ENCODE measurements at regions not wholly inside any gene's neighbourhood (a gene's known extent, or its start where the extent isn't known, plus 50 kb on each side); places are given as distances from the start of the nearest gene placed in this dataset.
A peak's percentile ranks its signal among the peaks of the same experiment; 100 is the strongest.

DNA sequence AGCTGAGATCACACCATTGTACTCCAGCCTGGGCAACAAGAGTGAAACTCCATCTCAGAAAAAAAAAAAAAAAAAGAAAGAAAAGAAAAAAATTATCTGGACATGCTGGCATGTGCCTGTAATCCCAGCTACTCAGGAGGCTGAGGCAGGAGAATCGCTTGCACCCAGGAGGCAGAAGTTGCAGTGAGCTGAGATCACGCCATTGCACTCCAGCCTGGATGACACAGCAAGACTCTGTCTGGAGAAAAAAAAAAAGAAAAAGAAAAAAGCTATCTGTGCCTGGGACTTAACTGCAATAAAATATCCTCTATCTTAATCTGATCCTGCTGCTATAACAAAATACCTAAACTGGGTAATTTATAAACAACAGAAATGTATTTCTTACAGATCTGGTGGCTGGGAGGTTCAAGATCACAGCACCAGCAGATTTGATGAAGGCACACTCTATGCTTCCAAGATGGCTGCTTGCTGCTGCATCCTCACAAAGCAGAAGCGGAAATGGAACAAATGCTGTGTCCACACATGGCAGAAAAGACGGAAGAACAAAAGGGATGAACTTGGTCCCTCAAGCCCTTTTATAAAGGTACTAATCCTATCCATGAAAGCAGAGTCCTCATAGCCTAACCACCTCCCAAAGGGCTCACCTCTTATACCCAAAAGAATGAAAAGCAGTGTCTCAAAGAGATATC is 273.3 kb upstream of the JARID2 start:
- DNase-seq: no peak

DNA sequence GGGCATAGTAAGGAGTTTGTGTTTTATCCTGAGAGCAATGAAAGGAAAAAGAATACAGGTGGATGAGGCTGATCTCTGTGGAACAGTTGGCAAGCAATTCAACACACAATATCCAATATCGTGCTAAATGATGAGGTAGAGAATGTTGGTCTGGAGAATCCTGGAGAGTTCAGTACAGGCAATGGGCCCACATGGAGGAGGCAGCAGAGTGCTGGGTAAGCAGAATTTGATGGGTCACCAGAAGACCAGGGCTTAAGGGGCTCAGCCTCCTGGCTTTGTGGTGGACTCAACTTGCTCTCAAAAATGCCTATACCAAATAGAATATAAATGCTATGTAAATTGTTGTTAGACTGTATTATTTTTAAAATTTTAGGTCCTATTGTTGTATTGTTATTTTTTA is 271.5 kb upstream of the JARID2 start:
- no peak for DNase-seq

DNA sequence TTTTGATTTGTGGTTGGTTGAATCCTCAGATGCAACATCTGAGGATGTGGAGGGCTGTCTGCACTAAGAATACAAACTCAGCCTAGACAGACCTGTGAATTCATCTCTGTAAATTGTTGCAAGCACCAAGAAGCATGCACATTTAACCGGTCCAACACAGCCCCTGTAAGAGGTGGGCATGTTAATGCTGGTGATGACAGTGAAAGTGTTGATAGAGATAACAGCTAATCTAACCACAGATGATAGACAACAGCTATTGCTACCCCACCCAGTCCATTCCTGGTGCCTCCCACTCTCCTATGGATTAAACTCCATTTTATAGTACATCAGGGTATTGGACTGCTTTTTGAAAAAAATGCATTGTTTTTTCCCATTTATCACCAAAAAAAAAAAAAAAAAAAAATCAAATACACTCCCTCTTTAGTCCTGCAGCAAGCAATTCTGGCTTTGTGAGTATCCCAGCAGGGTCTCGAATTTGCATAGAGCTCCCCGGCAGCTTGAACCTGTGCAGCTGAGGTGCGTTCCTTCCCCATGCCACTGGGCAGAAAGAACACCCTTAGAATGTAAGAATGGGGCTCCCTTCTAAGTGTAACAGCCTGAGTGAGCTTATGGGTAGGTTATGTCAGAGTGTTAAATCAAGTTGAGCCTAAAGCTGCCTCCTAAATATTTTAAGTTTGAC is 270.9 kb upstream of the JARID2 start:
- peak; percentile 10 for DNase-seq

DNA sequence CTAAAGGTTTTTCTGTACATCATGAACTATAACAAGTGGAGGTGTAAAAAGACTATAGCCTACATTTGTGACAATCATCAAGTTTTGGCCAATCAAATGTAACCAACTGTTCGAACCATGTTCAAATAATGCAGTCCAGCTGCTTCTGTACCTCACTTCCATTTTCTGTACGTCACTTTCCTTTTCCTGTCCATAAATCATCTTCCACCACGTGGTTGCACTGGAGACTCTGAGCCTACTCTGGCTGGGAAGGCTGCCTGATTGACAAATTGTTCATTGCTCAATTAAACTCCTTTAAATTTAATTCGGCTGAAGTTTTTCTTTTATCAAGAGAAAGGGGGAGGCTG is 270.4 kb upstream of the JARID2 start:
- peak; percentile 31 for DNase-seq

DNA sequence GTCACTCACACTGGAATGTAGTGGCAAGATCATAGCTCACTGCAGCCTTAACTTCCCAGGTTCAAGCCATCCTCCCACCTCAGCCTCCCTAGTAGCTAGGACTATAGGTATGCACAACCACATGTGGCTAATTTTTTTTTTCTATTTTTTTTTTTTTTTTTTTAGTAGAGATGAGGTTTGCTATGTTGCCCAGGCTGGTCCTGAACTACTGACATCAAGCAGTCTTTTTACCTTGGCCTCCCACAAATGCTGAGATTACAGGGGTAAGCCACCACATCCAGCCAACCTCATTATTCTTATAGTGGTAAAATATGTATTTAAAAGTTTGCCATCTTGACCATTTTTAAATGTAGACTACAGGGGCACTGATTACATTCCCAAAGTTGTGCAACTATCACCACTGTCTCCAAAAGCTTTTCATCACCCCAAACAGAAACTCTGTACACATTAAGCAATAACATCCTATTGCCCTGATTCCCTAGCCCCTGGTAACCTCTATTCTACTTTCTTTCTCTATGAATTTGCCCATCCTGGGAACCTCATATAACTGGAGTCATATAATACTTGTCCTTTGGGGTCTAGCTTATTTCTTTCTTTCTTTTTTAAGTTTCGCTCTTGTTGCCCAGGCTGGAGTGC is 268.0 kb upstream of the JARID2 start:
- DNase-seq: no peak

DNA sequence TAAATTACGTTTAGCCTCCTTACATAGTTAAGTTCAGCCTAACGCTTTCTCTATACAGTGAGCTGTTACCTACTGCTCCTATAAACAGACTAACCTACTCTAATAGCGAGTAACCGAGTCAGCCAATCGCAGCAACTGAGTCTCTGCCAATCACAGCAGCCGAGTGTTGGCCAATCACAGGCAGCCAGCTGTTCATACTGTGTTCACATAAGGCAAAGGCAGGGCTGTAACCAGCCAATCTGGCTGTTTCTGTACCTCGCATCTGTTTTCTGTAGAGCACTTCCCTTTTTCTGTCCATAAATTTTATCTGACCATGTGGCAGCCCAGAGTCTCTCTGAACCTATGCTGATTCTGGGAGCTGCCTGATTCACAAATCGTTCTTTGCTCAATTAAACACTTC is 263.9 kb upstream of the JARID2 start:
- no peak for DNase-seq

DNA sequence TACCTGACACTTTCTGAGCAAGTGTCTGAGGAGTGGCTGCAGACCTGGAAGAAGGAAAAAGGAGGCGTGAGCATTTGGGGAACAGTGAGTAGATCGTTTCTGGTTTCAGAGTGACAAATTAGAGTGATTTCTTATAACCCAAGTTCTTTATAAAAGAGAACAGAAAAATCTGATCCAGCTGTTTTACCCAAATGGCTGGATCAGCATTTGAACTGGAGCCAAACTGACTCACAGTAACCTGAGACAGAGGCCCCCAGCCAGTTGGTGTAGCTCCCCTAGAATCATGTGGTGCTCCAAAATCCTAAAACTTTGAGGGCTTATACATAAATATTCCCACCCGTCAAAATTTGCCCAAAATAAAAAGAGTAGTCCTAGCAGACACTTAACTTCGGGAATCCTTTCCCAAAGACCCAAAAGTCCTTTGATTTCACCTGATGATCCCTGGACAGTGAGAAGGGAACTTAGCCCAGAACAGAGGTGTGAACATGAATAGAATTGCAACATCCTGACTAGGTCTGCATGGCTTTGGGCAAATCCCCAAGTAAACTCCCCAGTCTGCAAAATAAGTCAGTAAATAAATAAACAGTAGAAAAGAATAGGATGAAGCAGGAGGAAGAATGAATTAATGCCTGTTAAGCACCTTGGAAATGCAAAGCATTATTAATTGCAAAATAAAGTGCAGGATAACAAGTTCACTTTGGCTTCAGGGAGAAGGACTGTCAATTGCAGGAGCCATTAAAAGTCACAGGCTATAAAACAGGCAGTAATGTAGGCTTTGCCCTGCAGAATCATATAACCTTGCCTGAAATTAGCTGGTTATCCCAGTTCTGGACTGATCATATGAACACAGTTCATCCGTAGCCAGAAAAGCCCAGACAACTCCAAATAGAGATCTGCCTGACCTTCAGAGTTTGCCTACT is 262.0 kb upstream of the JARID2 start:
- no peak for DNase-seq

DNA sequence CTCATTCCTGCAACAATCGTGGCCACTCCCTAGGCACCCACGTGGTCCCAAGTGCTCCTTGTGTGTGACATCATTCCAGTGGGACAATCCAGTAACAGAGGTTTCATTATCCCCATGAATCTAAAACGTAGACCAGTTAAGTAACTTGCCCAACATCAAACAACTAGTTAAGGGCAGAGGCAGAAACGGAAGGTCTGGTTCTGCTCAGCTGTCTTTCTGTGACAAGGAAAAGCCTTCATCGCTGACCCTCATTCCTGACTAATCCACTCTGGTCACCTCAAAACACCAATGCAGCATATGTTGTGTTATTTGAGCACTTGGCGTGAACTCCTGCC is 261.4 kb upstream of the JARID2 start:
- no peak for DNase-seq

DNA sequence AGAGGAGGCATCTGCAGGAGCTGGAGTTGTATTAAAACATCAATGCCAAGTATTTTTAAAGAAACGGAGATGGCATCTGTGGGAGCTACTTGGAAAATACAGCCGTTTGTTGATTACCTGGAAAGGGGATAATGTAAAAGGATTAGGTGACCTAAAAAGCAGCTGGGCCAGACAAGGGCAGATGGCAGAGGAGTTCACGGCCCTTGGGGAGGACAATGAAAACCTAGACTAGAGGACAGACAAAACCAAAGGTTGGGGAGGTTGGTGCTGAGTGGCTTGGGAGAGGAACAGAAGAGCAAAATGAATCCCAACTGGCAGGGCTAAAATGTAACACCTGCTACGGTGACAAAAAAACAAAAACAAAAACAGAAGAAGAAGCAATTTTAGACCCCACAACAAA is 260.5 kb upstream of the JARID2 start:
- DNase-seq: no peak

DNA sequence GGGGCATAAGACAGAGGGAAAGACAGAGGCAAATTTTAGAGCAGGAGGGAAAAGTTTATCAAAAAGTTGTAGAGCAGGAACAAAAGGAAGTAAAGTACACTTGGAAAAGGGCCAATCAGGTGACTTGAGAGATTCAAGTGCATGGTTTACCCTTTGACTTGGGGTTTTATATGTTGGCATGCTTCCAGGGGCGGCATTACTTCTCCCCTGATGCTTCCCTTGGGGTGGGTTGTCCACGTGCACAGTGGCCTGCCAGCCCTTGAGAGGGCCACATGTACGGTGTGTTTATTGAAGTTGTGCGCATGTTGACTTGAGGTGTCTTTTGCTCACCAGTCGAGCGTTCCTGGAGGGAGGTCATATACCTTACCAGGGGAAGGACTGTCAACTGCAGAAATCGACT is 259.5 kb upstream of the JARID2 start:
- no peak for DNase-seq

DNA sequence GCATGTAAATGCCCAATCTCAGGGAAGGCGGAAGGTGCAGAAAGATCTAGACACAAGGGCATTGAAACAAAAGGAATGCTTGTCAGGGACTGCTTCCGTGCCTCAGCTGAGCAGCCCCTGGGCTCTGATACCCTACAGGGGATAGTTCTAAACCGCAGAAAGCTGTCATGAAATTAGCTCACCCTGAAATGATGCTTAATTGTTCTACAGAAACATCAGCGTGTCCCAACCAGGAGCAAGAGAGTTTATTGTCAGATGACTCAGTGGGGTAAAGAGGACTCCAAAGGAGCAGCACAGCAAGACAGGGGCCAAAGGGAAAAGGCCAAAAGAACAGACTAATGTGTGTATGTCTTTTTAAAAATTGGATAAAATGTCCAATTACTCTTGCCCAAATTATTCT is 258.4 kb upstream of the JARID2 start:
- no peak for DNase-seq

DNA sequence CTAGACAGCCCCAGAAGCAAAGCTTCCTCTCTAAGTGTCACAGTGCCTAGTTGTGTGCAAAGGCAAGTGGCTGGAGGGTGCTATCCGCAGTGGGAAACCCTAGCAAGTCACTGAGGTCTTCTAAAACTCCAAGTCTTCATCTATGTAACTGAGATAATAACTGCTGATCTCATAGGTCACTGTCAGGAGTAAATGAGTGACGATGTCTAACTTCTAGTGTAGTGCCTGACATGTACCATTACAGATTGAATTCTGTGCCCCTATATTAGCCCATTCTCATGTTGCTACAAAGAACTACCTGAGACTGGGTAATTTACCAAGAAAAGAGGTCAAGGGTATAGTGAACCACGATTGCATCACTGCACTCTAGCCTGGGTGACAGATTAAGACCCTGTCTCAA is 253.5 kb upstream of the JARID2 start:
- DNase-seq: no peak

DNA sequence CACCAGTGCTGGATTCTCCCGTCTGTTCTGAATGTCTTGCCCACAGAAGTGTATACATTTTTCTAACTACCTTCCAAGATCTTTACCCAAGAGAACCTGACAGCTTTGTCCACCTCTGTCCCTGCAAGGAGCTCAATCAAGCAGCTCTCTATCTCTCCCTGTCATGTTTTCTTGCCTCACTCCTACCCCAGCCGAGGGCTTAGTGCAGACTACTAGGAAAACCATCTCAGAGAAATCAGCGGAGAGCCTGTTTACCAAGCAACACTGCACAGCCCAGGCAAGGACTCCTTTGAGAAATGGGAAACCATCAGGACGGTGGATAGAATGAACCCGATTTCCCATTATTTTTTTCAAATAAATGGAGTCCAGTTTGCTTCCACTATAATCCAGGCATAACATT is 250.7 kb upstream of the JARID2 start:
- DNase-seq: no peak

DNA sequence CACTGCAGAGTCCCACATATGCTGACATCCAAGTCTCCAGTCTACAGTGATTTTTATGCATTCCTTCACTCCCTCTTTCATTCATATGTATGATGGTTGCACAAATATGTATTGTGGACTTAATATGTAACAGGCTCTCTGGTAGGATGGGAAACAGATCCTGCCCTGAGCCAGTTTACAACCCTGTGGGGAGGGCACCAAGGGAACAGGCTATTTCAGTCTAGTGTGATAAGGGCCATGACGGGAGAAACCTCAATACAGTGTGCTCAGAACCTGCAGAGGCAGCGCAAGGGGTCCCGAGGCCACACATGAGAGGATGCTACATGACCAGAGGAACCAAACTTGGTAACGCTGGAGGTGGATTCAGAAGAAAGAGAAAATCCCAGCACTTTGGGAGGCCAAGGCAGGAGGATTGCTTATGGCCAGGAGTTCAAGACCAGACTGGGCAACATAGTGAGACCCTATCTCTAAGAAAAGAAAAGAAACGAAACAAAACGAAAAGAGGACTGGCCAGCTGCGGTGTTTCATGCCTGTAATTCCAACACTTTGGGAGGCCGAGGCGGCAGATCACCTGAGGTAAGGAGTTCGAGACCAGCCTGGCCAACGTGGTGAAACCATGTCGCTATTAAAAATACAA is 249.8 kb upstream of the JARID2 start:
- DNase-seq: no peak

DNA sequence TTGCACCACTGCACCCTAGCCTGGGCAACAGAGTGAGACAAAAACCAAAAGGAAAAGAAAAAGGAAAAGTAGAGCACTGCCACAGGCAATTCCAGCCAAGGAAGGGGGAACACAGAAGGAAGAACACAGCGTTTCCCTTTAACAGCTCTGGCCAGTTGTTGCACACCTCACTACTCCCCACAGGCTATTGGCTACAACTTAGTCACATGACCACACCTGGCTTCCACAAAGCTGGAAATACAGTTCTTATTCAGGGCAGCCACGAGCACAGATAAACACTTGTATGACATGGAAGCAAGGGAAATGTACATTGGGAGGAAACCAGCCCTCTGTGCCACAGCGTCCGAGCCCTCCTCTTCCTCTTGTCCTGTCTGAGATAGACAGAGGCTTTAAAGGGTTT is 249.0 kb upstream of the JARID2 start:
- DNase-seq: no peak

DNA sequence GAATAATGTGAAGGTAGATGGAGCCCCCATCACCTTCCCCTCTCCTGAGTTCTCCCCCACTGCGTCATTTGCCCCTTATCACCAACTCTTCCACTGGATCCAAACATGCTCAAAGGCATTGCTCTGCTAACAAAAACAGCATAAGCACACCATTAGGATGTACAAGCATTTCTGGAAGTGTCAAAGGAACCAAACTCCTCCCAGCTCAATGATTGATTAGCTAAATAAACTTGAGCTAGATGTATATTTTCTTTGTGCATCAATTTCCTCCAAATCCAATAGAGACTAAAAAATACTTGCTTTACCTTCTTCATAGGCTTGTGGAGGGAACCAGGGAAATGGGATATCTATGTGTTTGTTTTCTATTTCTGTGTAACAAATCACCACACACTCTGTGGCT is 248.4 kb upstream of the JARID2 start:
- DNase-seq: no peak

DNA sequence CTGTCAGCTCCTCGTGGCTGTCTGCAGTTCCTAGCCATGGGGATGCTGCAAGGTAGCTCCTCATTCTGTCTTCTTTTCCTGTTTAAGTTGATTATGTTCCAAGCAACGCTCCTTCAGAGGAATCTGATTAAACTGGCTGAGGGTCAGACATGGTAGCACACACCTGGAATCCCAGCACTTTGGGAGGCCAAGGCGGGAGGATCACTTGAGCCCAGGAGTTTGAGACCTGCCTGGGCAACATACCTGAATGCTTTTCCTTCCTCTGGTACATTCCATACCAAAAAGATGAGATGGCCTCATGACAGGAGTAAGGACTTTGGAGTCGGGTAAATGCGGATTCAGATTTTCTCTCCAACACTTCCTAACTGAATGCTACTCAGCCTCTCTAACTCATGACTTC is 246.8 kb upstream of the JARID2 start:
- no peak for DNase-seq

DNA sequence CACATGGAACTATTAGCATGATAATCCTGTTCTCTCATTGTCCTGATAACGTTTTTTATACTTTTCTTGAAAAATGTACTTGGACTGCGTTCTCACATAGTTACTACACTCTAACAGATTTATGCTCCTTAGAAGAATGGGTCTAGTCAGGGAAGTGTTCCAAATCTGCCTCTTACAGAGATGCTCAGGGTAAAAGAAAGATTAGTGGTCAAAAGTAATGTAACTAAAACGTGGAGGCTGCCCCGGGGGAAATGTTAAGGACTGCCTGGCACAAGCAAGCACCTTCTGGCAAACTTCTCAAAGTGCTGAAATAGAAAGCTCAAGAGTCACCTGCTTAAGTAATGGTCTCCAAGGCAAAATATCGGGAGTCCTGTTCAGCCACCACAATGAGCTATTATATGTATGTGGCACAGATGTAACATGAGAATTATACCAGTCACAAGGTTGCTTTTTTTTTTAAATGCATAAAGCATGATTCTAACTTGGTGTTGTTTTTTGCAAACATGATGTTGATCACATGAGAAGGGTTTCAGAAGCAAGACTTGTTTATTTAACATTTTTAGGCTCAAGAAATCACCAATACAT is 244.5 kb upstream of the JARID2 start:
- DNase-seq: no peak

DNA sequence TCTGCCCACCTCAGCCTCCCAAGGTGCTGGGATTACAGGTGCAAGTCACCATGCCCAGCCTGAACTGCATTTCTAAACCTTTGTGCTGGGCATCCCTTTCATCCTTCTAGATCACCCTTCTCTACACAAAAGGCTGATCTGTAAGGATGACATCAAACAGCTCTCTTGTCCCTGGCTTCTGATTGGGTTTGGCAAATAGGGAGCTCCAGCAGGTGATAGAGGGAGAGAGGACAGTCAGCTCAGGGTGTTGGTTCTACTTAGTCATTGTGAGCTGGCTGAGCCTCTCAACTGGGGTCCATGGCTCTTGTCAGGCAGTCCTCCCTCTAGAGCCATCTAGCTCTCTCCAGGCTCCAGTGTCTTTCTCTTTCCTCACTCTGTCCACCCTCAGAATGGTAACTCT is 237.6 kb upstream of the JARID2 start:
- no peak for DNase-seq

DNA sequence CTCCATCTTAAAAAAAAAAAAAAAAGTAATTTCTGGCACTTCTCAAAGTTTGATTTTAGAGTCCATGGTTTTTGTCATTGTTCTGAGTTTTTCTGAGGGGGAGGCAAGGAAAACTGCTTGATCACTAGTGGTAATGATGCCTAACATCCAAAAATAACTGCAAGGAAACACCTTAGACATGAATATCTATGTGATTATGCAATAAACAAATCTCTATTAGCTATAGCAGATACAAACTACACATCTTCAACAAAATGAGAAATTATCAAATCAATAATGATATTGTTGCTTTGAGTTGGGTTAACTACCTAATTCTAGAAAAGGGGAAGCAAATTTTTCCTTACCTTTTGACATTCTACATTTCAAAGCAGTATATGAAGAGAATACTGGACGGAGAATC is 230.9 kb upstream of the JARID2 start:
- DNase-seq: no peak

DNA sequence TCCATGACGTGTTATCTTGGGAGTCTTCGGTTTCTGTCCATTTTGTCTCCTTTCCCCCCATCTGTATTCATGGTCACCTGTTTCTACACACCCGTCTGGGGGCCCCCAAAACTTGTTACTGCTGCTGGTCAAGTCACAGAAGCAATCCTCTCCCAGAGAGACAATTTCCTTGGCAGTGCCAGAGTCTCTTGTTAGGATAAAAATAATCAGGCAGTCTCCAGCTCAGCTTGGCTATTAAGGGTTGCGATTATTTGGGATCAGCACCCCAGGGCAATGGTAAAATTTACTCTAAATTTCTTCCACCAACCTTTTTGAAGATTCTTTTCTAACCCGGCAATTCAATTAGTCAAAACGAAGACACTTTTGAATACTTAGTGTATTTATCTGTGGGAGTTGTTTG is 229.1 kb upstream of the JARID2 start:
- DNase-seq: no peak

DNA sequence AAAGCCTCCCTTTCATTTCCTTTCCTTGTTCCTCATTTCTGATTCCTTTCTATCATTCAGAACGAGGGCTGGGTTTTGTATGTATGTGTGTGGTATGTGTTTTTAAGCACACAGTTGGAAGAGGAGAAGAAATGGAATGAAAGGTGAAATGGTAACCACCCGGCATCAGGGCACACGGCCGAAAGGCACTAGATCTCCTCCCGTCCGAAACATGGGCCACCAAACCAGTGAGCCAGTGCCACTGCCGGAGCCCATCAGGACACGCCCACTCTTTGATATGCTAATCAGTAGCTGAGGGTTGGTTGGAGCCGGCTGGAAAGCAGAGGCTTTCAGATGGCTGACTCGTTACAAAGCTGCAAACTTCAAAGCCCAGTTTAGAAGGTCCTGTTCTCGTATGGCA is 228.6 kb upstream of the JARID2 start:
- DNase-seq: no peak

DNA sequence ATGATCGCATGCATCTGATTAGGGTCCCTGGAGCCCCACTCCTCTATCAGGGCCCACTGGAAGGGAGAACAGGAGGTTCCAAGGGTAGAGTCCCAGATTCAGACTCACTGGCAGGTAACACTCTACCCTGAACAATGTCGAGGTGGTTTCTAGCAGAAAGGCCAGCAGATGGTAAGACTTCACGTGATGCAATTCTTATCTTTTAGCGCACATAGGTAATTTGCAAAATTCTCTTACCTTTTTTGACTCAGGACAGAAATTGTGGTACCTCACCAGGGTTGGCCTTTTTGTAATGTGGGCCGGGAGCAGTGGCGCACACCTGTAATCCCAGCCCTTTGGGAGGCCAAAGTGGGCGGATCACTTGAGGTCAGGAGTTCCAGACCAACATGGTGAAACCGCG is 228.1 kb upstream of the JARID2 start:
- no peak for DNase-seq
